Smooth muscle cell (in vitro differentiated cells): ENCODE measurements at regions not wholly inside any gene's neighbourhood (a gene's known extent, or its start where the extent isn't known, plus 50 kb on each side); places are given as distances from the start of the nearest gene placed in this dataset.
"Not testable (repeated sequence)": the region's sequence is repeated elsewhere in the genome, so short reads cannot be mapped to it uniquely, and the experiment has no call there.

Experiments
- DNase-seq: peaks from one replicate; lab custom pipeline; 2025; ENCODE audit not compliant: unreplicated experiment; lab: John Stamatoyannopoulos, UW
- H2AFZ ChIP-seq: fragments of 200-600 bp; sonication (generic); 2 replicates; pipeline ENCODE4 v1.6.0; 2016; ENCODE audit warnings: antibody characterized with exemption, low read depth, mild to moderate bottlenecking
- H3F3A ChIP-seq: fragments of 200-600 bp; sonication (generic); 2 replicates; pipeline ENCODE4 v1.6.0; 2017; ENCODE audit warnings: antibody characterized with exemption, low read depth
- H3K27ac ChIP-seq: fragments of 200-600 bp; sonication (generic); 2 replicates; pipeline ENCODE4 v1.5.1; 2016; ENCODE audit warnings: low read depth, mild to moderate bottlenecking
- H3K27me3 ChIP-seq: fragments of 200-600 bp; sonication (generic); 2 replicates; pipeline ENCODE4 v1.6.1; 2016; ENCODE audit warnings: low read depth, mild to moderate bottlenecking
- H3K36me3 ChIP-seq: fragments of 200-600 bp; sonication (generic); 2 replicates; pipeline ENCODE4 v1.5.1; 2016; ENCODE audit warnings: low read depth
- H3K4me1 ChIP-seq: fragments of 200-600 bp; sonication (generic); 2 replicates; pipeline ENCODE4 v1.5.1; 2016; ENCODE audit warnings: low read depth
- H3K4me2 ChIP-seq: fragments of 200-600 bp; sonication (generic); 2 replicates; pipeline ENCODE4 v1.6.0; 2016; ENCODE audit warnings: mild to moderate bottlenecking
- H3K4me3 ChIP-seq: fragments of 200-600 bp; sonication (generic); 2 replicates; pipeline ENCODE4 v1.5.1; 2016; ENCODE audit warnings: mild to moderate bottlenecking
- H3K79me2 ChIP-seq: fragments of 200-600 bp; sonication (generic); 2 replicates; pipeline ENCODE4 v1.6.0; 2016; ENCODE audit warnings: low read depth, mild to moderate bottlenecking
- H3K9ac ChIP-seq: fragments of 200-600 bp; sonication (generic); 2 replicates; pipeline ENCODE4 v1.6.0; 2016; ENCODE audit warnings: low read depth
- H3K9me3 ChIP-seq: fragments of 200-600 bp; sonication (generic); replicated peaks from 2 replicates; pipeline ENCODE4 v1.5.1; 2016; ENCODE audit warnings: low read depth
- H4K20me1 ChIP-seq: fragments of 200-600 bp; sonication (generic); 2 replicates; pipeline ENCODE4 v1.6.0; 2016; ENCODE audit warnings: low read depth
- CTCF ChIP-seq: fragments of 200-600 bp; sonication (generic); IDR thresholded peaks from 2 replicates; pipeline ENCODE4 v1.5.1; 2017; ENCODE audit warnings: borderline replicate concordance, mild to moderate bottlenecking, antibody characterized with exemption; ENCODE audit not compliant: insufficient read depth, poor library complexity, severe bottlenecking
- WGBS: methylation state at CpG from one replicate; pipeline ENCODE4 v1.1.7; 2016; ENCODE audit warnings: low lambda C conversion rate; 5-methylcytosine and 5-hydroxymethylcytosine counted together

- no peak for TF ChIP-seq CTCF
- H4K20me1 ChIP-seq: no peaks in the 10 kb centered on the region
- H3F3A ChIP-seq: no peaks in the 10 kb centered on the region
- H3K9me3 ChIP-seq: no peaks in the 10 kb centered on the region
- no peak overlapping the region for H3K4me3 ChIP-seq
- no peaks in the 10 kb centered on the region for H3K79me2 ChIP-seq
- no peaks in the 10 kb centered on the region for H3K4me1 ChIP-seq
- H3K27ac ChIP-seq: no peak overlapping the region
- no peaks in the 10 kb centered on the region for H3K36me3 ChIP-seq
- no peak overlapping the region for H3K4me2 ChIP-seq
- WGBS: 92% methylated on average over 2 of the region's 2 CpGs
- H2AFZ ChIP-seq: no peak overlapping the region
- DNase-seq: no peak
- H3K9ac ChIP-seq: no peak overlapping the region
- H3K27me3 ChIP-seq: no peaks in the 10 kb centered on the region
These were observed 121.9 kb downstream of the RRAGB start for GRCh38 chrX:55839485-55839884.

- H3K36me3 ChIP-seq: no peaks in the 10 kb centered on the region
These were observed 124.6 kb downstream of the RRAGB start for GRCh38 chrX:55841962-55842752.

GRCh38 chrX:55866779-55867178 lies 149.2 kb downstream of the RRAGB start:
- H3K4me2 ChIP-seq, H3K27ac ChIP-seq, H3K36me3 ChIP-seq, H2AFZ ChIP-seq, H3K27me3 ChIP-seq, H3K9ac ChIP-seq, H3K4me3 ChIP-seq, H3F3A ChIP-seq, H4K20me1 ChIP-seq, H3K79me2 ChIP-seq, H3K4me1 ChIP-seq, H3K9me3 ChIP-seq, DNase-seq: not testable (repeated sequence)
- WGBS: 72% methylated on average over 4 of the region's 4 CpGs

More at GRCh38 chrX:55841962-55842752, 124.6 kb downstream of the RRAGB start:
- Histone ChIP-seq H3K4me1 (no peaks in the 10 kb centered on the region), H3K27me3 (no peaks in the 10 kb centered on the region), H4K20me1 (no peaks in the 10 kb centered on the region), H3K9me3 (no peaks in the 10 kb centered on the region), H3K79me2 (no peaks in the 10 kb centered on the region), H2AFZ (no peak overlapping the region), H3K4me3 (no peak overlapping the region), H3K4me2 (no peak overlapping the region), H3K9ac (no peak overlapping the region), H3F3A (no peaks in the 10 kb centered on the region), H3K27ac (no peak overlapping the region)
- WGBS: 68% methylated on average over 4 of the region's 4 CpGs
- TF ChIP-seq CTCF: no peak
- no peak for DNase-seq

- no peaks in the 10 kb centered on the region for H4K20me1 ChIP-seq
- 48% methylated on average over 1 of the region's 1 CpG for WGBS
- no peak for DNase-seq
- H2AFZ ChIP-seq: no peak overlapping the region
- H3K79me2 ChIP-seq: no peaks in the 10 kb centered on the region
- no peak overlapping the region for H3K9ac ChIP-seq
- H3K4me1 ChIP-seq: no peaks in the 10 kb centered on the region
- no peak overlapping the region for H3K27ac ChIP-seq
- no peaks in the 10 kb centered on the region for H3K9me3 ChIP-seq
- no peaks in the 10 kb centered on the region for H3F3A ChIP-seq
- no peaks in the 10 kb centered on the region for H3K27me3 ChIP-seq
- H3K4me3 ChIP-seq: no peak overlapping the region
- no peak overlapping the region for H3K4me2 ChIP-seq
- H3K36me3 ChIP-seq: no peaks in the 10 kb centered on the region
- no peak for TF ChIP-seq CTCF
These were observed 149.7 kb downstream of the RRAGB start for GRCh38 chrX:55867181-55867651.
